Transverse colon (tissue), 4 donors: ENCODE measurements at regions not wholly inside any gene's neighbourhood (a gene's known extent, or its start where the extent isn't known, plus 50 kb on each side); places are given as distances from the start of the nearest gene placed in this dataset.

Experiments
- DNase-seq: peaks from one replicate; pipeline ENCODE4 v3.0.0-alpha.2; 2019
- H3K27ac ChIP-seq, 4 donors: fragments of 200-600 bp; sonication (generic); 2 replicates each; pipeline ENCODE4 v1.5.1; 2016 to 2018; ENCODE audit warnings: inconsistent platforms in 4 of 4
- H3K27me3 ChIP-seq: fragments of 200-600 bp; sonication (generic); 2 replicates; pipeline ENCODE4 v1.5.1; 2017; ENCODE audit warnings: inconsistent platforms
- H3K36me3 ChIP-seq, 4 donors: fragments of 200-600 bp; sonication (generic); 2 replicates each; pipeline ENCODE4 v1.5.1; 2017 to 2019; ENCODE audit warnings: inconsistent platforms in 4 of 4
- H3K4me1 ChIP-seq, 4 donors: fragments of 200-600 bp; sonication (generic); 2 replicates each; pipeline ENCODE4 v1.5.1; 2017 to 2020; ENCODE audit warnings: inconsistent platforms in 4 of 4
- H3K4me3 ChIP-seq, 4 donors: fragments of 200-600 bp; sonication (generic); 1 replicate in 1 of 4; 2 replicates in 3 of 4; pipeline versions ENCODE4 v1.5.1 to v1.6.1; 2017 to 2019; ENCODE audit warnings: inconsistent platforms in 4 of 4
- H3K9me3 ChIP-seq, 2 donors: fragments of 200-600 bp; sonication (generic); 2 replicates each; pipeline ENCODE4 v1.5.1; 2017 to 2019; ENCODE audit warnings: inconsistent platforms in 2 of 2
- CTCF ChIP-seq, 5 experiments: fragments of 200-600 bp in 3 of 5; fragments of 450-650 bp in 2 of 5; sonication (generic) in 3 of 5; IDR thresholded peaks; 1 replicate in 2 of 5; 2 replicates in 3 of 5; pipeline ENCODE4 v1.5.1; 2016 to 2017; ENCODE audit warnings: antibody characterized with exemption in 5 of 5, inconsistent platforms in 3 of 5, mild to moderate bottlenecking in 2 of 5, moderate library complexity in 1 of 5
- EP300 ChIP-seq: sonication (generic); formaldehyde crosslinking; IDR thresholded peaks from one replicate; pipeline ENCODE4 v1.6.1; 2017; ENCODE audit warnings: antibody characterized with exemption, low read depth
- POLR2A ChIP-seq: fragments of 450-650 bp; IDR thresholded peaks from one replicate; pipeline ENCODE4 v1.6.1; 2016; ENCODE audit warnings: antibody characterized with exemption, mild to moderate bottlenecking, moderate library complexity
- POLR2AphosphoS5 ChIP-seq, 3 donors: sonication (generic); formaldehyde crosslinking; IDR thresholded peaks; one replicate each; pipeline ENCODE4 v1.6.1; 2016; ENCODE audit warnings: antibody characterized with exemption in 3 of 3
- WGBS, 2 donors: methylation state at CpG; one replicate each; pipeline ENCODE4 v1.1.5; 2018; ENCODE audit warnings: low coverage in 1 of 2; 5-methylcytosine and 5-hydroxymethylcytosine counted together
- in situ Hi-C, 4 donors: fragments of 200-750 bp; cut with MboI; loops; one replicate each; pipeline versions ENCODE4 v1.15.0 to v1.15.1; 2017; ENCODE audit warnings: low sequenced_read_pairs in 3 of 4, low pct_ligation_motif_present in 1 of 4, low pct_unique_long_range_greater_than_20kb in 1 of 4
- intact Hi-C: fragments of 100-400 bp; cut with DNase I; formaldehyde crosslinking; loops from one replicate; pipeline ENCODE4 v1.15.1; 2023; ENCODE audit warnings: low total_unique reads

GRCh38 chr16:76787394-76787793, 403.6 kb upstream of the MON1B start:
- Histone ChIP-seq H3K27ac (no peak overlapping the region), H3K4me1 (no peaks in the 10 kb centered on the region), H3K4me3 (no peak overlapping the region), H3K36me3 (no peaks in the 10 kb centered on the region), H3K27me3 (no peaks in the 10 kb centered on the region), H3K9me3 (no peaks in the 10 kb centered on the region)
- DNase-seq = no peak
- TF ChIP-seq POLR2AphosphoS5 (IDR thresholded peaks at IDR 0.05) (no peak), POLR2A (no peak), CTCF (IDR thresholded peaks at IDR 0.05) (no peak), EP300 (no peak)
- in situ Hi-C loops = no loop called here
- intact Hi-C loops = no loop called here
- WGBS, 2 donors = 69 to 81% methylated on average over 4 of the region's 4 CpGs

GRCh38 chr16:76791151-76791550, 399.8 kb upstream of the MON1B start:
- H3K27me3 ChIP-seq = no peaks in the 10 kb centered on the region
- in situ Hi-C loops = no loop called here
- no peaks in the 10 kb centered on the region for H3K9me3 ChIP-seq
- H3K36me3 ChIP-seq = no peaks in the 10 kb centered on the region
- intact Hi-C loops = no loop called here
- no peak overlapping the region for H3K4me3 ChIP-seq
- TF ChIP-seq CTCF (IDR thresholded peaks at IDR 0.05) (no peak), EP300 (no peak), POLR2AphosphoS5 (IDR thresholded peaks at IDR 0.05) (no peak), POLR2A (no peak)
- no peak for DNase-seq
- H3K4me1 ChIP-seq = no peaks in the 10 kb centered on the region
- WGBS, 2 donors = 79 to 86% methylated on average over 2 of the region's 2 CpGs
- H3K27ac ChIP-seq = no peak overlapping the region

GRCh38 chr16:76796416-76796815, 394.6 kb upstream of the MON1B start:
- no peak overlapping the region for H3K4me3 ChIP-seq
- TF ChIP-seq EP300 = no peak
- TF ChIP-seq POLR2A = no peak
- no peak for TF ChIP-seq CTCF (IDR thresholded peaks at IDR 0.05)
- TF ChIP-seq POLR2AphosphoS5 (IDR thresholded peaks at IDR 0.05) = no peak
- in situ Hi-C loops (no loop called here), intact Hi-C loops (no loop called here)
- no peaks in the 10 kb centered on the region for H3K27me3 ChIP-seq
- no peaks in the 10 kb centered on the region for H3K9me3 ChIP-seq
- WGBS, 2 donors = 33 to 38% methylated on average over 4 to 8 of the region's 8 CpGs
- no peaks in the 10 kb centered on the region for H3K4me1 ChIP-seq
- no peak overlapping the region for H3K27ac ChIP-seq
- no peaks in the 10 kb centered on the region for H3K36me3 ChIP-seq
- DNase-seq = no peak

GRCh38 chr16:76796978-76797377, 394.0 kb upstream of the MON1B start:
- Histone ChIP-seq H3K4me1 (no peaks in the 10 kb centered on the region), H3K27ac (no peak overlapping the region), H3K4me3 (no peak overlapping the region), H3K36me3 (no peaks in the 10 kb centered on the region), H3K9me3 (no peaks in the 10 kb centered on the region), H3K27me3 (no peaks in the 10 kb centered on the region)
- no peak for DNase-seq
- WGBS, 2 donors = 60 to 62% methylated on average over 1 of the region's 1 CpG
- no peak for TF ChIP-seq POLR2A
- no peak for TF ChIP-seq POLR2AphosphoS5 (IDR thresholded peaks at IDR 0.05)
- TF ChIP-seq CTCF (IDR thresholded peaks at IDR 0.05) = no peak
- TF ChIP-seq EP300 = no peak
- in situ Hi-C loops (no loop called here), intact Hi-C loops (no loop called here)
